GM23338 (cell line): ENCODE measurements at regions not wholly inside any gene's neighbourhood (a gene's known extent, or its start where the extent isn't known, plus 50 kb on each side); places are given as distances from the start of the nearest gene placed in this dataset.

Experiments
- CREB1 ChIP-seq: fragments of 250-450 bp; sonication (Bioruptor Pico); IDR thresholded peaks from 2 replicates; pipeline ENCODE4 v1.5.0; 2020; ENCODE audit warnings: low read depth, mild to moderate bottlenecking, moderate library complexity
- ETS1 ChIP-seq: IDR thresholded peaks from 2 replicates; pipeline ENCODE4 v1.6.1; 2016; ENCODE audit warnings: antibody characterized with exemption
- EZH2 ChIP-seq: fragments of 200-600 bp; sonication (generic); IDR thresholded peaks from one replicate; pipeline ENCODE4 v1.8.0; 2017; ENCODE audit warnings: antibody characterized with exemption, mild to moderate bottlenecking, low read depth; ENCODE audit not compliant: unreplicated experiment
- EZH2phosphoT487 ChIP-seq: fragments of 200-600 bp; sonication (generic); IDR thresholded peaks from one replicate; pipeline ENCODE4 v1.8.1; 2018; ENCODE audit warnings: antibody characterized with exemption; ENCODE audit not compliant: unreplicated experiment
- JUNB ChIP-seq: IDR thresholded peaks from one replicate; pipeline ENCODE4 v1.6.1; 2016; ENCODE audit warnings: antibody characterized with exemption; ENCODE audit not compliant: unreplicated experiment
- POLR2AphosphoS5 ChIP-seq: IDR thresholded peaks from 2 replicates; pipeline ENCODE4 v1.6.1; 2016; ENCODE audit warnings: antibody characterized with exemption, low read depth
- TF ChIP-seq, protein P1 (sequence below), 2 experiments: fragments of 200-600 bp in 1 of 2; sonication (generic) in 1 of 2; conservative IDR thresholded peaks; 2 replicates each; pipeline versions ENCODE4 v1.5.1 to v1.6.1; 2016 to 2017; ENCODE audit warnings: antibody characterized with exemption in 2 of 2, low read depth in 2 of 2, mild to moderate bottlenecking in 2 of 2, moderate library complexity in 1 of 2
- TF ChIP-seq, protein P2 (sequence below): IDR thresholded peaks from one replicate; pipeline ENCODE4 v1.6.1; 2018; ENCODE audit warnings: antibody characterized with exemption; ENCODE audit not compliant: unreplicated experiment

- TF ChIP-seq, protein P1, sequence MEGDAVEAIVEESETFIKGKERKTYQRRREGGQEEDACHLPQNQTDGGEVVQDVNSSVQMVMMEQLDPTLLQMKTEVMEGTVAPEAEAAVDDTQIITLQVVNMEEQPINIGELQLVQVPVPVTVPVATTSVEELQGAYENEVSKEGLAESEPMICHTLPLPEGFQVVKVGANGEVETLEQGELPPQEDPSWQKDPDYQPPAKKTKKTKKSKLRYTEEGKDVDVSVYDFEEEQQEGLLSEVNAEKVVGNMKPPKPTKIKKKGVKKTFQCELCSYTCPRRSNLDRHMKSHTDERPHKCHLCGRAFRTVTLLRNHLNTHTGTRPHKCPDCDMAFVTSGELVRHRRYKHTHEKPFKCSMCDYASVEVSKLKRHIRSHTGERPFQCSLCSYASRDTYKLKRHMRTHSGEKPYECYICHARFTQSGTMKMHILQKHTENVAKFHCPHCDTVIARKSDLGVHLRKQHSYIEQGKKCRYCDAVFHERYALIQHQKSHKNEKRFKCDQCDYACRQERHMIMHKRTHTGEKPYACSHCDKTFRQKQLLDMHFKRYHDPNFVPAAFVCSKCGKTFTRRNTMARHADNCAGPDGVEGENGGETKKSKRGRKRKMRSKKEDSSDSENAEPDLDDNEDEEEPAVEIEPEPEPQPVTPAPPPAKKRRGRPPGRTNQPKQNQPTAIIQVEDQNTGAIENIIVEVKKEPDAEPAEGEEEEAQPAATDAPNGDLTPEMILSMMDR (conservative IDR thresholded peaks at IDR 0.05; ENCODE audit: low read depth in 2 of 2), result no peak
- TF ChIP-seq, protein P2, sequence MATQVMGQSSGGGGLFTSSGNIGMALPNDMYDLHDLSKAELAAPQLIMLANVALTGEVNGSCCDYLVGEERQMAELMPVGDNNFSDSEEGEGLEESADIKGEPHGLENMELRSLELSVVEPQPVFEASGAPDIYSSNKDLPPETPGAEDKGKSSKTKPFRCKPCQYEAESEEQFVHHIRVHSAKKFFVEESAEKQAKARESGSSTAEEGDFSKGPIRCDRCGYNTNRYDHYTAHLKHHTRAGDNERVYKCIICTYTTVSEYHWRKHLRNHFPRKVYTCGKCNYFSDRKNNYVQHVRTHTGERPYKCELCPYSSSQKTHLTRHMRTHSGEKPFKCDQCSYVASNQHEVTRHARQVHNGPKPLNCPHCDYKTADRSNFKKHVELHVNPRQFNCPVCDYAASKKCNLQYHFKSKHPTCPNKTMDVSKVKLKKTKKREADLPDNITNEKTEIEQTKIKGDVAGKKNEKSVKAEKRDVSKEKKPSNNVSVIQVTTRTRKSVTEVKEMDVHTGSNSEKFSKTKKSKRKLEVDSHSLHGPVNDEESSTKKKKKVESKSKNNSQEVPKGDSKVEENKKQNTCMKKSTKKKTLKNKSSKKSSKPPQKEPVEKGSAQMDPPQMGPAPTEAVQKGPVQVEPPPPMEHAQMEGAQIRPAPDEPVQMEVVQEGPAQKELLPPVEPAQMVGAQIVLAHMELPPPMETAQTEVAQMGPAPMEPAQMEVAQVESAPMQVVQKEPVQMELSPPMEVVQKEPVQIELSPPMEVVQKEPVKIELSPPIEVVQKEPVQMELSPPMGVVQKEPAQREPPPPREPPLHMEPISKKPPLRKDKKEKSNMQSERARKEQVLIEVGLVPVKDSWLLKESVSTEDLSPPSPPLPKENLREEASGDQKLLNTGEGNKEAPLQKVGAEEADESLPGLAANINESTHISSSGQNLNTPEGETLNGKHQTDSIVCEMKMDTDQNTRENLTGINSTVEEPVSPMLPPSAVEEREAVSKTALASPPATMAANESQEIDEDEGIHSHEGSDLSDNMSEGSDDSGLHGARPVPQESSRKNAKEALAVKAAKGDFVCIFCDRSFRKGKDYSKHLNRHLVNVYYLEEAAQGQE, result no peak
- TF ChIP-seq EZH2 (no peak), ETS1 (no peak), POLR2AphosphoS5 (no peak), CREB1 (no peak), EZH2phosphoT487 (no peak), JUNB (no peak)
These were observed 77.0 kb upstream of the MLN start for GRCh38 chr6:33880766-33881165.
